Gastroesophageal sphincter (tissue), 3 donors: ENCODE measurements at regions not wholly inside any gene's neighbourhood (a gene's known extent, or its start where the extent isn't known, plus 50 kb on each side); places are given as distances from the start of the nearest gene placed in this dataset.

Source experiments
- POLR2A ChIP-seq, 2 donors: fragments of 450-650 bp; IDR thresholded peaks; one replicate each; pipeline ENCODE4 v1.6.1; 2017; ENCODE audit warnings: antibody characterized with exemption in 2 of 2, mild to moderate bottlenecking in 2 of 2, moderate library complexity in 1 of 2
- POLR2AphosphoS5 ChIP-seq: sonication (generic); formaldehyde crosslinking; IDR thresholded peaks from one replicate; pipeline ENCODE4 v1.6.1; 2017; ENCODE audit warnings: antibody characterized with exemption
- TF ChIP-seq, protein P1 (sequence below), 4 experiments: fragments of 200-600 bp in 2 of 4; fragments of 450-650 bp in 2 of 4; sonication (generic) in 1 of 4; IDR thresholded peaks; one replicate each; pipeline ENCODE4 v1.5.1; 2017 to 2019; ENCODE audit warnings: antibody characterized with exemption in 4 of 4, mild to moderate bottlenecking in 2 of 4, moderate library complexity in 2 of 4

DNA sequence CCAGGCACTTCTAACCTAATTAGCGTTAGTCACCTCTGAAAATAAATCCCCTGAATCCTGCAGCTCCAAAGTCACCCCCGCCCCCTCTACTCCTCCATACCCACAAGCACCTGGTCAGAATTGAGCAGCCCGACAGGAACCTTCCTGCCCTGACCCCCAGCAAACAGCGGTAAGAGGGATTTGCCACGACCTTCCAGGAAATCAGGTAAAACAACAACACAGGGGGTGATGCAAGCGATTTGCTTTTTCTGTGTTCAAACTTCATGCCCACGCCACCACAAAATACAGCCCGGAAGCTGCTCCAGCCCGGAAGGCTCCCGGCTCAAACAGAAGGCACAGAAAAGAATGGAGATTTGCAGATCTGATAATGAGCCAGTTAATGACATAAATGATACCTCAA lies 367.1 kb downstream of the GPD2 start:
- TF ChIP-seq, protein P1, sequence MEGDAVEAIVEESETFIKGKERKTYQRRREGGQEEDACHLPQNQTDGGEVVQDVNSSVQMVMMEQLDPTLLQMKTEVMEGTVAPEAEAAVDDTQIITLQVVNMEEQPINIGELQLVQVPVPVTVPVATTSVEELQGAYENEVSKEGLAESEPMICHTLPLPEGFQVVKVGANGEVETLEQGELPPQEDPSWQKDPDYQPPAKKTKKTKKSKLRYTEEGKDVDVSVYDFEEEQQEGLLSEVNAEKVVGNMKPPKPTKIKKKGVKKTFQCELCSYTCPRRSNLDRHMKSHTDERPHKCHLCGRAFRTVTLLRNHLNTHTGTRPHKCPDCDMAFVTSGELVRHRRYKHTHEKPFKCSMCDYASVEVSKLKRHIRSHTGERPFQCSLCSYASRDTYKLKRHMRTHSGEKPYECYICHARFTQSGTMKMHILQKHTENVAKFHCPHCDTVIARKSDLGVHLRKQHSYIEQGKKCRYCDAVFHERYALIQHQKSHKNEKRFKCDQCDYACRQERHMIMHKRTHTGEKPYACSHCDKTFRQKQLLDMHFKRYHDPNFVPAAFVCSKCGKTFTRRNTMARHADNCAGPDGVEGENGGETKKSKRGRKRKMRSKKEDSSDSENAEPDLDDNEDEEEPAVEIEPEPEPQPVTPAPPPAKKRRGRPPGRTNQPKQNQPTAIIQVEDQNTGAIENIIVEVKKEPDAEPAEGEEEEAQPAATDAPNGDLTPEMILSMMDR (IDR thresholded peaks at IDR 0.05) = no peak
- TF ChIP-seq POLR2A (IDR thresholded peaks at IDR 0.05) (no peak), POLR2AphosphoS5 (no peak)
